ENCODE measurements at regions not wholly inside any gene's neighbourhood (a gene's known extent, or its start where the extent isn't known, plus 50 kb on each side); places are given as distances from the start of the nearest gene placed in this dataset.
"Not testable (repeated sequence)": the region's sequence is repeated elsewhere in the genome, so short reads cannot be mapped to it uniquely, and the experiment has no call there.

DNA sequence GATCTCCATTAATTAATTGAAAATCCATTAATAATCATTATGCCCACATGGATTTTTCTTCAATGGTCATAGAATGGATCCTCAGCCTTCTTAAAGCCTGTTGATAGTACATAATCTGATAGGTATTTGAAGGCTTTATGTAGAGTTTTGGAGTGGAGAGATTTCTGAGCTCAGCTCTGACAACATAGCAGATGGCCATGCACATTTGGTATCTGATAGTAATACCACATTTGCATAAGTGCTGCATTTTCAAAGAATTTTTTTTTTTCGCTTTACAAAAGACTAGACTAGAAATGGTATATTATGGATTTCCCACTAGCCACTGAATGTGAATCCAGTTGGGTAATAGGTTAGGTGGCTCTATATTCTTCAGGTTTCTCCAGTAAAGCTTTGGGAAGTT, 440.6 kb downstream of the FGF13 start:
- Histone ChIP-seq H3K36me3 (no peaks in the 10 kb centered on the region), H3K4me1 (no peaks in the 10 kb centered on the region), H3K9me3 (no peaks in the 10 kb centered on the region), H3K27me3 (no peaks in the 10 kb centered on the region), H3K27ac (no peak overlapping the region), H3K4me3 (no peak overlapping the region)
- intact Hi-C loops (cut with DNase I; ENCODE audit: low total_unique reads): no loop called here
- TF ChIP-seq, protein P1, sequence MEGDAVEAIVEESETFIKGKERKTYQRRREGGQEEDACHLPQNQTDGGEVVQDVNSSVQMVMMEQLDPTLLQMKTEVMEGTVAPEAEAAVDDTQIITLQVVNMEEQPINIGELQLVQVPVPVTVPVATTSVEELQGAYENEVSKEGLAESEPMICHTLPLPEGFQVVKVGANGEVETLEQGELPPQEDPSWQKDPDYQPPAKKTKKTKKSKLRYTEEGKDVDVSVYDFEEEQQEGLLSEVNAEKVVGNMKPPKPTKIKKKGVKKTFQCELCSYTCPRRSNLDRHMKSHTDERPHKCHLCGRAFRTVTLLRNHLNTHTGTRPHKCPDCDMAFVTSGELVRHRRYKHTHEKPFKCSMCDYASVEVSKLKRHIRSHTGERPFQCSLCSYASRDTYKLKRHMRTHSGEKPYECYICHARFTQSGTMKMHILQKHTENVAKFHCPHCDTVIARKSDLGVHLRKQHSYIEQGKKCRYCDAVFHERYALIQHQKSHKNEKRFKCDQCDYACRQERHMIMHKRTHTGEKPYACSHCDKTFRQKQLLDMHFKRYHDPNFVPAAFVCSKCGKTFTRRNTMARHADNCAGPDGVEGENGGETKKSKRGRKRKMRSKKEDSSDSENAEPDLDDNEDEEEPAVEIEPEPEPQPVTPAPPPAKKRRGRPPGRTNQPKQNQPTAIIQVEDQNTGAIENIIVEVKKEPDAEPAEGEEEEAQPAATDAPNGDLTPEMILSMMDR (IDR thresholded peaks at IDR 0.05): no peak
- no peak for DNase-seq

DNA sequence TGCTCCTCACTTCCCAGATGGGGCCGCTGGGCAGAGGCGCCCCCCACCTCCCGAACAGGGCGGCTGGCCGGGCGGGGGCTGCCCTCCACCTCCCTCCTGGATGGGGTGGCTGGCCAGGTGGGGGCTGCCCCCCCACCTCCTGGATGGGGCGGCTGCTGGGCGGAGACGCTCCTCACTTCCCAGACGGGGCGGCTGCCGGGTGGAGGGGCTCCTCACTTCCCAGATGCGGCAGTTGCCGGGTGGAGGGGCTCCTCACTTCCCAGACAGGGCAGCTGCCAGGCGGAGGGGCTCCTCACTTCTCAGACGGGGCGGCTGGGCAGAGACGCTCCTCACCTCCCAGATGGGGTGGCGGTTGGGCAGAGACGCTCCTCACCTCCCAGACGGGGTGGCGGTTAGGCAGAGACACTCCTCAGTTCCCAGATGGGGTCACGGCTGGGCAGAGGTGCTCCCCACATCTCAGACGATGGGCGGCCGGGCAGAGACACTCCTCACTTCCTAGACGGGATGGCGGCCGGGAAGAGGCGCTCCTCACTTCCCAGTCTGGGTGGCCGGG, 428.8 kb downstream of the FGF13 start:
- H3K36me3 ChIP-seq; DNase-seq; intact Hi-C loops (cut with DNase I; ENCODE audit: low total_unique reads): not testable (repeated sequence)

DNA sequence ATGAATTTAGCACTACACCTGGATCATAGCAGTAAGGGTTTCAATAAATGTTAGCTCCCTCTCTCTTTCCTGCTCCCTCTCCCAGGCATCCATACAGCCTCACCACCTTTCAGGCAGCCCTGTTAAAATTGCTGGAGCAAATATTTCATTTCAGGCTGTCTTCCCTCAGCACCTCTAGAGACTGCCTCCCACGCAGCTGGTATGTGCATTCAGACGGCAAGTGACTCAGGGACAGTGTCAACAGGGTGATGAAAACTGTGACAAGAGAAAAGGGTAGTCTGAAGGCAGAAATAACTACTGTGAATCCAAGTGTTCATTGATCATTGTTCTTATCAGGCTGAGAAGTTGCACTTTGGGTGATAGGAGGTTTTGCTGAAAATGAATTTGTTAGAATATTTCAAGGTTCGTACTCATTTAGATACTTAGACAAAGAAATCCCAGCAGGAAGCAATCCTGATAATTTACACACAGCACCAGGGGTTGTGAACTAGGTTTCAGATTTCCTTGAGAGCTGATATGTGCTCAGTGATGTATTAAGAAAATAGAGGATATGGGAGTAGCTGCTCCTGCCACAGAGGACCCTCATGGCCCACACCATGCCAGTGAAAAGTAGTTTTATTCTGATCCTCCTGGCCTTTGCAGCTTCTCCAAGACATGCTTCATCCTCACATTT, 424.2 kb downstream of the FGF13 start:
- Histone ChIP-seq H3K9me3 (no peaks in the 10 kb centered on the region), H3K27ac (no peak overlapping the region), H3K4me1 (no peaks in the 10 kb centered on the region), H3K27me3 (no peaks in the 10 kb centered on the region), H3K36me3 (no peaks in the 10 kb centered on the region), H3K4me3 (no peak overlapping the region)
- DNase-seq: no peak
- TF ChIP-seq, protein P1 (IDR thresholded peaks at IDR 0.05): no peak
- intact Hi-C loops (cut with DNase I; ENCODE audit: low total_unique reads): no loop called here

More for the DNA sequence above, 428.8 kb downstream of the FGF13 start:
- H3K27me3 ChIP-seq, H3K27ac ChIP-seq, H3K4me1 ChIP-seq, H3K4me3 ChIP-seq, H3K9me3 ChIP-seq: not testable (repeated sequence)

DNA sequence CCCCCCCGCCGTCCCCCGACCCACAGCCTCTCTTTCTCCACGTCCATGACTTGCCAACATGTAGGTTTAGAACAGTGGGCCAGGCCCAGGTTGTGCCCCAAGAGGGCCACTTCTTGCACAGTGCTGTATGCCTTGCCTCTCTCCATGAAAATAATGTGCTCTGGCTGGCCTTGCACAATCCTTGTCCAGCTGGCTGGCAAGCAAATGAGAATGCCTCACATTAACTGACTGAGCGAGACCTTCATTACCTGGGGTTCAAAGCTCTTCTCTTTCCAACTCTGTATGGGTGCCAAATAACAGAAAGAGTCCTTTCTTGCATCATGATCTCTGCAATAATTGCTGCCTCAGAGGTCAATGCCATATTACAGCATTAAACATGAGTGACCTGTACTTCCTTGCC, 416.6 kb downstream of the FGF13 start:
- TF ChIP-seq, protein P1 (IDR thresholded peaks at IDR 0.05): no peak
- H3K4me3 ChIP-seq: no peak overlapping the region
- intact Hi-C loops (cut with DNase I; ENCODE audit: low total_unique reads): loop anchor here (5.0 kb wide), 1 partner anchor 452 kb away; no protein-coding TSS in a partner anchor
- H3K9me3 ChIP-seq: no peaks in the 10 kb centered on the region
- no peak for DNase-seq
- H3K36me3 ChIP-seq: no peaks in the 10 kb centered on the region
- no peaks in the 10 kb centered on the region for H3K4me1 ChIP-seq
- H3K27ac ChIP-seq: no peak overlapping the region
- H3K27me3 ChIP-seq: no peaks in the 10 kb centered on the region

DNA sequence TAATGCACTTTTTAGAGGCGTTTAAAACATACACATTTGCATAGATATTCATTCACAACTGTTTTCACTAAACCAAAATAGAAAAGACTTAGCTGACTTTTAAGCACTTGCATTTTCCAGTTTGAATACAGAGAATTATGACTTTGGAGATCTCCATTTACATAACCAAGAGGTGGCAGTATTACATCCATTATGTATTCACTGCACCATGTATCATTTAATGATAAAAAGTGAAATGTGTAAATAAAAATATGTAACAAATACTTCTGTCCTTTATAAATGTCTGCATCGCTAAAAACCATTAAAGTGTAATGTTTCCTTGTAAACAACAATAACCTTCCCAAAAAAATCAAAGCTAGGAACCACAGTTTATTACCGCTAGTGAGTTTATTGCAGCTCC, 413.2 kb downstream of the FGF13 start:
- H3K36me3 ChIP-seq: no peaks in the 10 kb centered on the region
- no peaks in the 10 kb centered on the region for H3K4me1 ChIP-seq
- intact Hi-C loops (cut with DNase I; ENCODE audit: low total_unique reads): loop anchor here (5.0 kb wide), 1 partner anchor 449 kb away; no protein-coding TSS in a partner anchor
- no peak overlapping the region for H3K4me3 ChIP-seq
- TF ChIP-seq, protein P1 (IDR thresholded peaks at IDR 0.05): peak; percentile 23 to 26
- DNase-seq: no peak
- no peaks in the 10 kb centered on the region for H3K9me3 ChIP-seq
- no peak overlapping the region for H3K27ac ChIP-seq
- no peaks in the 10 kb centered on the region for H3K27me3 ChIP-seq

DNA sequence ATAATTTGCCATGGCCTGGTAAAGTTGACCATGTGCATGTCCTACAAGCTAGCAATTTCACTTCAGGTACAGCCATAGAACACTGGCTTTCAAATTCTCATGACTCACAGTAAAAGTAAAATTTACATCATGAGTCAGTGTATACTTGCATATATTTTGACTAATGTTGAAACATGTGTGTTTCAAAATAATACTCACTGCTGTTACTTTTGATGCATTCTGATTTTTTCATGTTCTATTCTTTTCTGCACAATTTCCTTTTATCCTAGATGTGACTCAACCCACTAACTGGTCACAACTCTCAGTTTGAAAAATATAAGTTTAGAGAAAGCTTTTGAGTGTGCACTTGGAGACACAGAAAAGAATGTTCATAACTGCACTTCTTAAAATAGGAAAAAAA, 365.7 kb downstream of the FGF13 start:
- no peaks in the 10 kb centered on the region for H3K27me3 ChIP-seq
- no peaks in the 10 kb centered on the region for H3K4me1 ChIP-seq
- intact Hi-C loops (cut with DNase I; ENCODE audit: low total_unique reads): no loop called here
- no peak overlapping the region for H3K27ac ChIP-seq
- TF ChIP-seq, protein P1 (IDR thresholded peaks at IDR 0.05): no peak
- H3K9me3 ChIP-seq: no peaks in the 10 kb centered on the region
- DNase-seq: no peak
- H3K4me3 ChIP-seq: no peak overlapping the region
- no peaks in the 10 kb centered on the region for H3K36me3 ChIP-seq
